OCI-LY3 (cell line): ENCODE measurements at regions not wholly inside any gene's neighbourhood (a gene's known extent, or its start where the extent isn't known, plus 50 kb on each side); places are given as distances from the start of the nearest gene placed in this dataset.

Source experiments
- EZH2phosphoT487 ChIP-seq: fragments of 200-600 bp; shearing (Covaris generic); IDR thresholded peaks from 2 replicates; pipeline ENCODE4 v1.6.1; 2018; ENCODE audit warnings: antibody characterized with exemption, mixed run types, low read depth
- TF ChIP-seq, protein P1 (sequence below): fragments of 200-600, 300-600 bp; sonication (generic); IDR thresholded peaks from 2 replicates; pipeline ENCODE4 v1.5.1; 2014; ENCODE audit warnings: antibody characterized with exemption, low read length, low read depth

GRCh38 chr10:29914986-29915785, 144.2 kb downstream of the JCAD start:
- TF ChIP-seq, protein P1, sequence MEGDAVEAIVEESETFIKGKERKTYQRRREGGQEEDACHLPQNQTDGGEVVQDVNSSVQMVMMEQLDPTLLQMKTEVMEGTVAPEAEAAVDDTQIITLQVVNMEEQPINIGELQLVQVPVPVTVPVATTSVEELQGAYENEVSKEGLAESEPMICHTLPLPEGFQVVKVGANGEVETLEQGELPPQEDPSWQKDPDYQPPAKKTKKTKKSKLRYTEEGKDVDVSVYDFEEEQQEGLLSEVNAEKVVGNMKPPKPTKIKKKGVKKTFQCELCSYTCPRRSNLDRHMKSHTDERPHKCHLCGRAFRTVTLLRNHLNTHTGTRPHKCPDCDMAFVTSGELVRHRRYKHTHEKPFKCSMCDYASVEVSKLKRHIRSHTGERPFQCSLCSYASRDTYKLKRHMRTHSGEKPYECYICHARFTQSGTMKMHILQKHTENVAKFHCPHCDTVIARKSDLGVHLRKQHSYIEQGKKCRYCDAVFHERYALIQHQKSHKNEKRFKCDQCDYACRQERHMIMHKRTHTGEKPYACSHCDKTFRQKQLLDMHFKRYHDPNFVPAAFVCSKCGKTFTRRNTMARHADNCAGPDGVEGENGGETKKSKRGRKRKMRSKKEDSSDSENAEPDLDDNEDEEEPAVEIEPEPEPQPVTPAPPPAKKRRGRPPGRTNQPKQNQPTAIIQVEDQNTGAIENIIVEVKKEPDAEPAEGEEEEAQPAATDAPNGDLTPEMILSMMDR = no peak
- TF ChIP-seq EZH2phosphoT487 = no peak
